ENCODE measurements at regions not wholly inside any gene's neighbourhood (a gene's known extent, or its start where the extent isn't known, plus 50 kb on each side); places are given as distances from the start of the nearest gene placed in this dataset.

GRCh38 chr2:20538308-20539132, 91.6 kb downstream of the RHOB start (continued):
- TF ChIP-seq HINFP (CRISPR knock-in tag; IDR thresholded peaks at IDR 0.05; ENCODE audit: low read depth), result no peak
- TF ChIP-seq IRF2 (CRISPR knock-in tag; IDR thresholded peaks at IDR 0.05), result peak; percentile 81
- TF ChIP-seq ZNF142 (CRISPR knock-in tag; IDR thresholded peaks at IDR 0.05), result 0 out of 2 replicates have a peak, but pooled peaks have one; percentile 49
- no peak for TF ChIP-seq ZNF816 (CRISPR knock-in tag; IDR thresholded peaks at IDR 0.05; ENCODE audit: borderline replicate concordance)
- TF ChIP-seq ZNF781 (CRISPR knock-in tag; IDR thresholded peaks at IDR 0.05; ENCODE audit: borderline replicate concordance, not compliant biosample characterization), result no peak
- peak; percentile 90 for TF ChIP-seq SKIL (CRISPR knock-in tag; IDR thresholded peaks at IDR 0.05; ENCODE audit: borderline replicate concordance)
- peak; percentile 90; the same call in 1 of the 2 replicates for TF ChIP-seq ZNF775 (CRISPR knock-in tag; IDR thresholded peaks at IDR 0.05; ENCODE audit: borderline replicate concordance)
- TF ChIP-seq ZEB1 (IDR thresholded peaks at IDR 0.05; ENCODE audit: insufficient replicate concordance, low read depth), result no peak
- peak; percentile 49; the same call in 1 of the 2 replicates for TF ChIP-seq SPEN (CRISPR knock-in tag; IDR thresholded peaks at IDR 0.05; ENCODE audit: low read depth)
- TF ChIP-seq TFDP1 (CRISPR knock-in tag; IDR thresholded peaks at IDR 0.05; ENCODE audit: borderline replicate concordance), result peak; percentile 57; the same call in 1 of the 2 replicates
- TF ChIP-seq ZNF772 (CRISPR knock-in tag; IDR thresholded peaks at IDR 0.05), result peak; percentile 86; the same call in 1 of the 2 replicates
- no peak for TF ChIP-seq ZNF512B (CRISPR knock-in tag; IDR thresholded peaks at IDR 0.05; ENCODE audit: borderline replicate concordance)
- TF ChIP-seq NR2F6 (IDR thresholded peaks at IDR 0.05), result peak; percentile 83
- peak; percentile 83; the same call in 1 of the 2 replicates for TF ChIP-seq NR2F6 (CRISPR knock-in tag; IDR thresholded peaks at IDR 0.05)

Data from HepG2 (cell line).